GM12878 (cell line): ENCODE measurements at regions not wholly inside any gene's neighbourhood (a gene's known extent, or its start where the extent isn't known, plus 50 kb on each side); places are given as distances from the start of the nearest gene placed in this dataset.

Experiments used
- ATAC-seq: fragments of 200-7000 bp; cut with Tn5 transposase; 3 replicates; pipeline ENCODE4 v1.9.1; 2020; ENCODE audit warnings: mild to moderate bottlenecking, moderate library complexity
- BruUV-seq: library from RNA; stranded (reverse); fragments of 400-500 nt; replicated peaks from 2 replicates; lab custom pipeline; 2021; lab: Mats Ljungman, UMichigan
- CTCF ChIA-PET: fragments of 300-600 bp; sonication (Branson Sonifier 250); formaldehyde crosslinking; extraction: SDS; loops from one replicate; lab custom pipeline; 2021; ENCODE audit warnings: inconsistent platforms; lab: Yijun Ruan, JAX
- POLR2A ChIA-PET: fragments of 350-600 bp; formaldehyde crosslinking; extraction: SDS; loops from one replicate; lab custom pipeline; 2021; ENCODE audit warnings: inconsistent platforms; lab: Charles Lee
- RAD21 ChIA-PET: fragments of 300-600 bp; sonication (Branson Sonifier 250); formaldehyde crosslinking; loops from one replicate; lab custom pipeline; 2023; ENCODE audit warnings: antibody characterized with exemption; ENCODE audit not compliant: unreplicated experiment; lab: Charles Lee
- SMC1A ChIA-PET: fragments of 300-600 bp; sonication (Branson Sonifier 250); formaldehyde crosslinking; loops from one replicate; lab custom pipeline; 2023; ENCODE audit not compliant: unreplicated experiment, uncharacterized antibody; lab: Charles Lee
- DNase-seq: peaks from one replicate; pipeline ENCODE4 v3.0.0-alpha.2; 2011; ENCODE audit warnings: low read depth, low spot score
- FAIRE-seq: peaks from 3 replicates; lab custom pipeline; 2011; peaks lifted over from hg19 to GRCh38; lab: Jason Lieb, UNC
- H2AFZ ChIP-seq: 2 replicates; pipeline ENCODE4 v1.6.0; 2011; ENCODE audit warnings: low read depth, low read length, control low read depth; ENCODE audit not compliant: control insufficient read depth
- H3K27ac ChIP-seq: 2 replicates; pipeline ENCODE4 v1.5.1; 2011; ENCODE audit warnings: control low read depth; ENCODE audit not compliant: control insufficient read depth, insufficient read depth
- H3K27me3 ChIP-seq, 2 experiments: replicated peaks in 1 of 2; 2 replicates each; pipeline versions ENCODE4 v1.6.0 to v1.6.1; 2011; ENCODE audit warnings: low read length in 1 of 2; ENCODE audit not compliant: control insufficient read depth in 2 of 2, insufficient read depth in 2 of 2
- H3K36me3 ChIP-seq, 2 experiments: 2 replicates each; pipeline ENCODE4 v1.5.1; 2011; ENCODE audit warnings: low read length in 1 of 2; ENCODE audit not compliant: control insufficient read depth in 2 of 2, insufficient read depth in 2 of 2
- H3K4me1 ChIP-seq: 2 replicates; pipeline ENCODE4 v1.6.1; 2011; ENCODE audit warnings: mild to moderate bottlenecking, low read length, moderate library complexity, mixed read lengths; ENCODE audit not compliant: control insufficient read depth, insufficient read depth
- H3K4me2 ChIP-seq: 2 replicates; pipeline ENCODE4 v1.6.0; 2011; ENCODE audit warnings: control low read depth; ENCODE audit not compliant: control insufficient read depth, insufficient read depth
- H3K4me3 ChIP-seq: fragments of 200-600 bp; sonication (generic); 2 replicates; pipeline ENCODE4 v1.5.1; 2016
- H3K79me2 ChIP-seq: 2 replicates; pipeline ENCODE4 v1.6.0; 2011; ENCODE audit warnings: low read length; ENCODE audit not compliant: control insufficient read depth, insufficient read depth
- H3K9ac ChIP-seq: 2 replicates; pipeline ENCODE4 v1.8.0; 2011; ENCODE audit warnings: low read length, control low read depth, mixed read lengths; ENCODE audit not compliant: control insufficient read depth, insufficient read depth
- H3K9me3 ChIP-seq: replicated peaks from 3 replicates; pipeline ENCODE4 v1.5.1; 2011; ENCODE audit warnings: mild to moderate bottlenecking, low read length; ENCODE audit not compliant: control insufficient read depth, insufficient read depth
- H4K20me1 ChIP-seq: 2 replicates; pipeline ENCODE4 v1.6.0; 2011; ENCODE audit not compliant: control insufficient read depth, insufficient read depth
- BCLAF1 ChIP-seq: fragments of 450-650 bp; IDR thresholded peaks from 2 replicates; pipeline ENCODE4 v1.6.1; 2017; ENCODE audit warnings: antibody characterized with exemption, mild to moderate bottlenecking, moderate library complexity
- FOXM1 ChIP-seq: IDR thresholded peaks from 2 replicates; pipeline ENCODE4 v1.6.1; 2012; ENCODE audit warnings: low read depth, mild to moderate bottlenecking, inconsistent platforms, low read length, moderate library complexity
- GATAD2B ChIP-seq: fragments of 450-650 bp; conservative IDR thresholded peaks from 2 replicates; pipeline ENCODE4 v1.6.1; 2017; ENCODE audit warnings: low read depth, mild to moderate bottlenecking, moderate library complexity
- HDAC6 ChIP-seq: fragments of 200-600 bp; sonication (generic); IDR thresholded peaks from one replicate; pipeline ENCODE4 v1.8.0; 2017; ENCODE audit warnings: antibody characterized with exemption; ENCODE audit not compliant: unreplicated experiment
- HSF1 ChIP-seq: fragments of 150-350 bp; IDR thresholded peaks from 2 replicates; pipeline ENCODE4 v1.6.1; 2014; ENCODE audit warnings: mild to moderate bottlenecking, low read depth, low read length
- MTA3 ChIP-seq: IDR thresholded peaks from 2 replicates; pipeline ENCODE4 v1.6.1; 2012; ENCODE audit warnings: low read length, inconsistent platforms, borderline replicate concordance
- MYC ChIP-seq: IDR thresholded peaks from 2 replicates; pipeline ENCODE4 v1.6.1; 2011; ENCODE audit warnings: mild to moderate bottlenecking, low read length, moderate library complexity, inconsistent platforms; ENCODE audit not compliant: insufficient read depth, insufficient replicate concordance, insufficient read length, severe bottlenecking
- NFYA ChIP-seq: IDR thresholded peaks from 2 replicates; pipeline ENCODE4 v1.6.1; 2011; ENCODE audit warnings: low read depth, mild to moderate bottlenecking, low read length, improper control_type of control experiment, borderline replicate concordance
- NRF1 ChIP-seq: conservative IDR thresholded peaks from 2 replicates; pipeline ENCODE4 v1.6.1; 2011; ENCODE audit warnings: mild to moderate bottlenecking, low read depth, low read length, improper control_type of control experiment
- RELB ChIP-seq: fragments of 450-650 bp; IDR thresholded peaks from 2 replicates; pipeline ENCODE4 v1.6.1; 2017; ENCODE audit warnings: low read depth, mild to moderate bottlenecking, moderate library complexity
- SMAD1 ChIP-seq: fragments of 450-650 bp; IDR thresholded peaks from 2 replicates; pipeline ENCODE4 v1.6.1; 2018; ENCODE audit warnings: mild to moderate bottlenecking, low read depth; ENCODE audit not compliant: partially characterized antibody
- SMC3 ChIP-seq: IDR thresholded peaks from 2 replicates; pipeline ENCODE4 v1.6.1; 2011; ENCODE audit warnings: low read length, improper control_type of control experiment, borderline replicate concordance
- STAT3 ChIP-seq: IDR thresholded peaks from 2 replicates; pipeline ENCODE4 v1.6.1; 2011; ENCODE audit warnings: low read depth, low read length, improper control_type of control experiment
- TCF3 ChIP-seq: IDR thresholded peaks from 2 replicates; pipeline ENCODE4 v1.6.1; 2012; ENCODE audit warnings: low read depth, mild to moderate bottlenecking, low read length, borderline replicate concordance; ENCODE audit not compliant: insufficient read depth
- ZSCAN29 ChIP-seq: fragments of 450-650 bp; IDR thresholded peaks from 2 replicates; pipeline ENCODE4 v1.6.1; 2017; ENCODE audit warnings: mild to moderate bottlenecking, moderate library complexity
- WGBS: methylation state at CpG from one replicate; pipeline ENCODE4 v1.1.6; 2016; ENCODE audit warnings: low lambda C conversion rate; ENCODE audit not compliant: insufficient replicate concordance, insufficient coverage; ENCODE audit errors: missing lambda C conversion rate; 5-methylcytosine and 5-hydroxymethylcytosine counted together
- in situ Hi-C: fragments of 300-500 bp; cut with MboI; formaldehyde crosslinking; loops from 9 replicates; pipeline ENCODE4 v1.14.3; 2018; ENCODE audit warnings: mixed read lengths
- intact Hi-C: fragments of 100-400 bp; cut with micrococcal nuclease; formaldehyde crosslinking; loops from one replicate; pipeline ENCODE4 v1.14.2; 2022; ENCODE audit not compliant: unreplicated experiment

GRCh38 chr3:6571448-6571847, 289.5 kb upstream of the GRM7 start:
- no peak for FAIRE-seq
- H3K9me3 ChIP-seq = no peaks in the 10 kb centered on the region
- 26% methylated on average over 3 of the region's 3 CpGs for WGBS
- no peak overlapping the region for H3K4me3 ChIP-seq
- ChIA-PET SMC1A (interaction anchor here (0.6 to 1.0 kb wide), 2 partner anchors 11 to 251 kb away, joined by 3 read pairs; no protein-coding TSS in a partner anchor), CTCF (no interaction called here), POLR2A (no interaction called here), RAD21 (interaction anchor here (0.6 kb wide), 1 partner anchor 158 kb away, joined by 3 read pairs; no protein-coding TSS in a partner anchor)
- no peak overlapping the region for H3K27ac ChIP-seq
- no peaks in the 10 kb centered on the region for H3K27me3 ChIP-seq
- H3K36me3 ChIP-seq = no peaks in the 10 kb centered on the region
- ATAC-seq = no peak
- no peak overlapping the region for H2AFZ ChIP-seq
- in situ Hi-C loops (no loop called here), intact Hi-C loops (loop anchor here (5.0 kb wide), 1 partner anchor 701 kb away; no protein-coding TSS in a partner anchor)
- H3K9ac ChIP-seq = no peak overlapping the region
- no peak for DNase-seq
- no peaks in the 10 kb centered on the region for H4K20me1 ChIP-seq
- no peaks in the 10 kb centered on the region for H3K4me1 ChIP-seq
- H3K79me2 ChIP-seq = no peaks in the 10 kb centered on the region
- TF ChIP-seq ZSCAN29 (no peak), RELB (no peak), SMAD1 (no peak), HDAC6 (no peak), FOXM1 (no peak), BCLAF1 (no peak), STAT3 (no peak), MTA3 (no peak), HSF1 (no peak), TCF3 (no peak), GATAD2B (no peak), NFYA (no peak), NRF1 (no peak), MYC (no peak), SMC3 (no peak)
- no peak overlapping the region for H3K4me2 ChIP-seq
- BruUV-seq = no TSS peak
